GM23248 (cell line): ENCODE measurements at regions not wholly inside any gene's neighbourhood (a gene's known extent, or its start where the extent isn't known, plus 50 kb on each side); places are given as distances from the start of the nearest gene placed in this dataset.
"Not testable (repeated sequence)": the region's sequence is repeated elsewhere in the genome, so short reads cannot be mapped to it uniquely, and the experiment has no call there.

Source experiments
- DNase-seq: peaks from one replicate; pipeline ENCODE4 v3.0.0-alpha.2; 2015
- H2AFZ ChIP-seq: fragments of 200-600 bp; sonication (generic); 2 replicates; pipeline ENCODE4 v1.6.1; 2016; ENCODE audit warnings: antibody characterized with exemption
- H3F3A ChIP-seq: fragments of 200-600 bp; sonication (generic); 2 replicates; pipeline ENCODE4 v1.6.1; 2016; ENCODE audit warnings: mild to moderate bottlenecking, antibody characterized with exemption, mixed run types; ENCODE audit not compliant: insufficient read depth
- H3K27ac ChIP-seq: fragments of 200-600 bp; sonication (generic); 2 replicates; pipeline ENCODE4 v1.5.1; 2016; ENCODE audit warnings: mild to moderate bottlenecking
- H3K27me3 ChIP-seq: fragments of 200-600 bp; sonication (generic); replicated peaks from 2 replicates; pipeline ENCODE4 v1.6.1; 2016; ENCODE audit warnings: mild to moderate bottlenecking; ENCODE audit not compliant: insufficient read depth
- H3K36me3 ChIP-seq: fragments of 200-600 bp; sonication (generic); 2 replicates; pipeline ENCODE4 v1.6.1; 2016; ENCODE audit warnings: low read depth, mild to moderate bottlenecking
- H3K4me1 ChIP-seq: fragments of 200-600 bp; sonication (generic); 2 replicates; pipeline ENCODE4 v1.6.1; 2016; ENCODE audit warnings: mild to moderate bottlenecking; ENCODE audit not compliant: insufficient read depth
- H3K4me2 ChIP-seq: fragments of 200-600 bp; sonication (generic); one replicate; pipeline ENCODE4 v1.6.1; 2016; ENCODE audit warnings: mild to moderate bottlenecking; ENCODE audit not compliant: unreplicated experiment
- H3K4me3 ChIP-seq: fragments of 200-600 bp; sonication (generic); 2 replicates; pipeline ENCODE4 v1.5.1; 2016; ENCODE audit warnings: mild to moderate bottlenecking
- H3K79me2 ChIP-seq: fragments of 200-600 bp; sonication (generic); 2 replicates; pipeline ENCODE4 v1.6.1; 2016; ENCODE audit warnings: mild to moderate bottlenecking; ENCODE audit not compliant: insufficient read depth
- H3K9ac ChIP-seq: fragments of 200-600 bp; sonication (generic); 2 replicates; pipeline ENCODE4 v1.6.1; 2016; ENCODE audit warnings: mild to moderate bottlenecking
- H3K9me2 ChIP-seq: fragments of 200-600 bp; sonication (generic); 2 replicates; pipeline ENCODE4 v1.6.1; 2016; ENCODE audit warnings: mixed run types, mild to moderate bottlenecking, moderate library complexity; ENCODE audit not compliant: insufficient read depth
- H3K9me3 ChIP-seq: fragments of 200-600 bp; sonication (generic); one replicate; pipeline ENCODE4 v1.6.1; 2017; ENCODE audit warnings: low read depth
- H4K20me1 ChIP-seq: fragments of 200-600 bp; sonication (generic); 2 replicates; pipeline ENCODE4 v1.6.0; 2016; ENCODE audit not compliant: insufficient read depth
- EZH2 ChIP-seq: fragments of 200-600 bp; sonication (generic); IDR thresholded peaks from 2 replicates; pipeline ENCODE4 v1.6.1; 2018; ENCODE audit warnings: antibody characterized with exemption, mild to moderate bottlenecking; ENCODE audit not compliant: insufficient read depth, poor library complexity, severe bottlenecking
- EZH2phosphoT487 ChIP-seq: fragments of 200-600 bp; sonication (generic); IDR thresholded peaks from 2 replicates; pipeline ENCODE4 v1.6.1; 2018; ENCODE audit warnings: antibody characterized with exemption, moderate library complexity, mild to moderate bottlenecking, low read depth; ENCODE audit not compliant: insufficient read depth
- WGBS, 2 experiments: methylation state at CpG; one replicate each; pipeline ENCODE4 v1.1.6; 2015 to 2017; ENCODE audit warnings: low lambda C conversion rate in 2 of 2, low coverage in 1 of 2; ENCODE audit errors: missing lambda C conversion rate in 2 of 2; 5-methylcytosine and 5-hydroxymethylcytosine counted together
- in situ Hi-C: fragments of 300-500 bp; cut with MboI; formaldehyde crosslinking; loops from 2 replicates; pipeline ENCODE4 v1.15.0; 2020

DNA sequence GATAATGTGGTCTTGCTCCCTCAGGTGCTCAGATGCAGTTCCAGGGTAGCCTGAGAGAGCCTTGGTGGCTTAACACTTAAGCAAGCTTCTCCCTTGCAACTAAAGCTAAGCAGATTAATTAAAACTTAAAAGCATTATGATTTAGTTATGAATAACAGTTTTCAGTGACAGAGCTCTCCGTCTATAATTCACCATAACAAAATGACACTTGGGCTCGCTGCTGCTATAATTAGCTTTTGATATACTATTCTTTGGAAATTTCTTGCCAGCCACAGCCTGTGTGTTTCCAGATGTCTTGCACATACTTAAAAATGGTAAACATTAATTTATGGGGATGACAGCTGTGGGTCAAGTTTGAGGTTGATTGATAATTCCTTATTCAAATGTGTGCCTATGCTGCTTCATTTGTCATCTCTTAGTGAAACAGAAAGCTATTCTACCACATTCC, 380.5 kb downstream of the TFAP2B start:
- Histone ChIP-seq H3K27me3 (no peaks in the 10 kb centered on the region), H3K4me2 (no peak overlapping the region), H3K9me3 (no peaks in the 10 kb centered on the region), H3F3A (no peaks in the 10 kb centered on the region), H3K4me3 (no peak overlapping the region), H4K20me1 (no peaks in the 10 kb centered on the region), H3K9me2 (no peaks in the 10 kb centered on the region), H3K9ac (no peak overlapping the region), H3K27ac (no peak overlapping the region), H3K36me3 (no peaks in the 10 kb centered on the region), H3K4me1 (no peaks in the 10 kb centered on the region), H3K79me2 (no peaks in the 10 kb centered on the region), H2AFZ (no peak overlapping the region)
- whole genome bisulfite sequencing, 2 experiments, result 11 to 17% methylated on average over 2 of the region's 2 CpGs
- in situ Hi-C loops, result no loop called here
- no peak for TF ChIP-seq EZH2
- TF ChIP-seq EZH2phosphoT487, result no peak
- no peak for DNase-seq

DNA sequence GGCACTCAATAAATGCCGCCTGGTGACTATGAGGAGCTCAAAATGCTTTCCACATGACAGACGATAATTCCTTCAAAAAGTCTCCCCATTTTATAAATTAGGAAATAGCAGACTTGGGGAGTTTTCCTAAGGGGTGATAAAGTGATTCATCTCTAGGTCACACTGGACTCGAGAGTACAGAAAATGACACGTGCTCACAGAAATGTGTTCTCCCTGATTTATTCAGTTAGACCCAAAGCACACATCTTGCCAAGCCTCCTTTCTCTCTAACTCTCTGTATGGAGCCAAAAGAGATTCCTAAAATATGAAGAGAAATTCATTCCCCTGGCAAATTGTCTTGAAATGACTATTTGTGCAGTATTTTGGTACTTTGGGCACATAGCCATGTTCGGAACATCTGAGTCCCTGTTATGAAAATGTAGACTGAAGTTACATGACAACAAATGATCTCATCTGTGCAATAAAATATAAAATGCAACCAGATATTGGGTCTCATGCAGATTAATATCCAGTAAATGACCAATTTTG, 381.1 kb downstream of the TFAP2B start:
- Histone ChIP-seq H4K20me1 (no peaks in the 10 kb centered on the region), H3K79me2 (no peaks in the 10 kb centered on the region), H3K4me1 (no peaks in the 10 kb centered on the region), H3K36me3 (no peaks in the 10 kb centered on the region), H3F3A (no peaks in the 10 kb centered on the region), H3K27ac (no peak overlapping the region), H3K9me3 (no peaks in the 10 kb centered on the region), H2AFZ (no peak overlapping the region), H3K4me2 (no peak overlapping the region), H3K27me3 (no peaks in the 10 kb centered on the region), H3K4me3 (no peak overlapping the region), H3K9ac (no peak overlapping the region), H3K9me2 (no peaks in the 10 kb centered on the region)
- no peak for TF ChIP-seq EZH2phosphoT487
- no peak for TF ChIP-seq EZH2
- WGBS, 2 experiments, result 5 to 6% methylated on average over 5 of the region's 5 CpGs
- no peak for DNase-seq
- in situ Hi-C loops, result no loop called here

DNA sequence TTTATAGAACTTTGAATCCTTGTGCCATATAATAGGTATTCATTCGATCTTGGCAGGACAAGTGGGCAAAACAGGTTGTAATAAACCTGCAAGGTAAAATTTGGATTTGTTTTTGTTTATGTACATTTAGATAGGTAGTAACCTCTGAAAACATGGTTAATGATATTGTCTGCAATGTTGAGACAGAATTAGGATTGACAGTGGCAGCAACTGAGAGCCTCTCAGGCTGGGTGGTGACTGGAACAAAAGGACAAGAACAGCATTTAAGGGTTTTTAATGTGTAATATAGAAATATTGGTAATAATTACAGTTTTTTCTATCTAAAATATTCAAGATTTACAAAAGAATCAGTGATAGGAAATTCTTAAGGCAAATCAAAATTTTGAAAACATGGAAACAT, 382.0 kb downstream of the TFAP2B start:
- no peak for DNase-seq
- Histone ChIP-seq H3K9me2 (no peaks in the 10 kb centered on the region), H3K4me1 (no peaks in the 10 kb centered on the region), H3K9me3 (no peaks in the 10 kb centered on the region), H4K20me1 (no peaks in the 10 kb centered on the region), H3K4me3 (no peak overlapping the region), H3K36me3 (no peaks in the 10 kb centered on the region), H2AFZ (no peak overlapping the region), H3K79me2 (no peaks in the 10 kb centered on the region), H3K4me2 (no peak overlapping the region), H3K27ac (no peak overlapping the region), H3F3A (no peaks in the 10 kb centered on the region), H3K27me3 (no peaks in the 10 kb centered on the region), H3K9ac (no peak overlapping the region)
- in situ Hi-C loops, result no loop called here
- TF ChIP-seq EZH2 (no peak), EZH2phosphoT487 (no peak)
- 24 to 36% methylated on average over 1 of the region's 1 CpG for WGBS, 2 experiments

DNA sequence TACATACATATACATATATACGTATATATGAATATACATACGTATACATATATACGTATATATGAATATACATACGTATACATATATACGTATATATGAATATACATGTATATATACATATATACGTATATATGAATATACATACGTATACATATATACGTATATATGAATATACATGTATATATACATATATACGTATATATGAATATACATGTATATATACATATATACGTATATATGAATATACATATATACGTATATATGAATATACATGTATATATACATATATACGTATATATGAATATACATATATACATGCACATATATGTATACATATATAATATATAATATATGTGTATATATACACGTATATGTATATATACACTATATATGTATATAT, 384.0 kb downstream of the TFAP2B start:
- H3K9ac ChIP-seq, H4K20me1 ChIP-seq, H3F3A ChIP-seq, H3K4me2 ChIP-seq, H3K9me3 ChIP-seq, H3K9me2 ChIP-seq, DNase-seq, H3K79me2 ChIP-seq, H3K4me3 ChIP-seq, in situ Hi-C loops, H3K36me3 ChIP-seq, H3K4me1 ChIP-seq, H3K27ac ChIP-seq, H3K27me3 ChIP-seq, H2AFZ ChIP-seq: not testable (repeated sequence)
- WGBS, 2 experiments, result 80 to 87% methylated on average over 5 to 12 of the region's 13 CpGs

DNA sequence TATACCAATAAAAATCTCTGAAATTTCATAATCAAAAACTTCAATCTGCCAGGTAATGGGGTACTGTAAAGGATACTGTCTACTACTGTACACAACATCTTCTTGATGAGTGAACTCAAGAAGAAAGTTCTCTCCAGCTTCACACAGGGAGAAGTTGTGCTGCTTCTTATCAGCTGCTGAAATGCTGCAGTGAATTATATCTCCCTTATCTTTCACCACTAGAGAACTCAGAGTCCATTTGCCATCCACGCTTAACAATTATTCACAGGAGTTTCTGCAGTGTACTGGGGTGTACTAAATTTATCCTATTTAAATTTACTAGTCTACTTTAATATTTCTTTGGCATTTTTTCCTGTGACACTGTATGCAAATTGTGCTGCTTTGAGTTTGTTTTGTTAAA, 384.8 kb downstream of the TFAP2B start:
- in situ Hi-C loops, result no loop called here
- H3K36me3 ChIP-seq, result no peaks in the 10 kb centered on the region
- no peaks in the 10 kb centered on the region for H3K79me2 ChIP-seq
- no peak overlapping the region for H3K9ac ChIP-seq
- no peak for DNase-seq
- no peak overlapping the region for H3K4me2 ChIP-seq
- H3K27me3 ChIP-seq, result no peaks in the 10 kb centered on the region
- H3K27ac ChIP-seq, result no peak overlapping the region
- H3K9me2 ChIP-seq, result no peaks in the 10 kb centered on the region
- no peaks in the 10 kb centered on the region for H3K4me1 ChIP-seq
- H3K4me3 ChIP-seq, result no peak overlapping the region
- TF ChIP-seq EZH2 (no peak), EZH2phosphoT487 (no peak)
- no peaks in the 10 kb centered on the region for H3F3A ChIP-seq
- H4K20me1 ChIP-seq, result no peaks in the 10 kb centered on the region
- no peaks in the 10 kb centered on the region for H3K9me3 ChIP-seq
- H2AFZ ChIP-seq, result no peak overlapping the region
- WGBS, 2 experiments, result 40% methylated on average over 1 of the region's 1 CpG

DNA sequence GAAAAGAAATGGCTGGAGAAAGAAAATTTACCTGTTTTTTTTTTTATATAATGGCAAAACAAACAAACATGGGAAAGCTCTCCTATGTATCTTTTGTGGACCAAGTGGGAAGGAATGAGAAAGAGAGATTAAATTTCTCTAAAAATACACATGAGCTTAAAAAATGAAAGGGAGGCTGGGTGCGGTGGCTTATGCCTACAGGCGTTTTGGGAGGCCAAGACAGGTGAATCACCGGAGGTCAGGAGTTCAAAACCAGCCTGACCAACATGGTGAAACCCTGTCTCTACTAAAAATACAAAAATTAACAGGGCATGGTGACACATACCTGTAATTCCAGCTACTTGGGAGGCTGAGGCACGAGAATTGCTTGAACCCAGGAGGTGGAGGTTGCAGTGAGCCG, 388.0 kb downstream of the TFAP2B start:
- H4K20me1 ChIP-seq, H3K9me2 ChIP-seq, H3K27ac ChIP-seq, H3K9me3 ChIP-seq, H3K36me3 ChIP-seq, H3K9ac ChIP-seq, H2AFZ ChIP-seq, H3K79me2 ChIP-seq, in situ Hi-C loops, H3K27me3 ChIP-seq, H3K4me3 ChIP-seq, H3F3A ChIP-seq, DNase-seq, H3K4me2 ChIP-seq, H3K4me1 ChIP-seq: not testable (repeated sequence)
- 24 to 31% methylated on average over 5 of the region's 5 CpGs for WGBS, 2 experiments
